ENCODE measurements at regions not wholly inside any gene's neighbourhood (a gene's known extent, or its start where the extent isn't known, plus 50 kb on each side); places are given as distances from the start of the nearest gene placed in this dataset.

DNA sequence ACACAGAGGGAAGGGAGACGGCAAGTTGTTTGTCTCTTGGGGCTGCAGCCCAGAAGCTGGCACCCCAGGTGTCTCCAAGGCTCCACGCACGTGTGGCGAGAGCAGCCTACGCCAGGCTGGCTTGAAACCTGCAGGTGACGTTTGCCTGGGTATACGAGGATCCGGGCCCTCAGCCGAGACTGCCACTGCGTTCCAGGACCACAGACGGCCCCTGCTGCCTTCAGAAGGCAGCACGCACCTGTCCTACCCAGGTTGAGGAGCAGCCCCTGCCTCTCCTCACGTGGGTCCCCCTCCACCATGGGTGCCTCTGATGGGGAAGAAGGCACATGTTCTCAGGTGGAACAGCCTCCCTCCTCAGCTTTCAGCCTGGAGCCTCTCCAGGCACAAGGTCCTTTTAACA is 75.3 kb upstream of the PRR20G start:
- Histone ChIP-seq H3K4me3 (ENCODE audit: low read depth, low read length) (no peak overlapping the region), H3K9me3 (ENCODE audit: severe bottlenecking) (no peaks in the 10 kb centered on the region), H3K27me3 (ENCODE audit: insufficient read depth, low read depth, severe bottlenecking) (no peaks in the 10 kb centered on the region), H3K36me3 (no peaks in the 10 kb centered on the region), H3K27ac (no peak overlapping the region)
- no peak for DNase-seq
- TF ChIP-seq, protein P1, sequence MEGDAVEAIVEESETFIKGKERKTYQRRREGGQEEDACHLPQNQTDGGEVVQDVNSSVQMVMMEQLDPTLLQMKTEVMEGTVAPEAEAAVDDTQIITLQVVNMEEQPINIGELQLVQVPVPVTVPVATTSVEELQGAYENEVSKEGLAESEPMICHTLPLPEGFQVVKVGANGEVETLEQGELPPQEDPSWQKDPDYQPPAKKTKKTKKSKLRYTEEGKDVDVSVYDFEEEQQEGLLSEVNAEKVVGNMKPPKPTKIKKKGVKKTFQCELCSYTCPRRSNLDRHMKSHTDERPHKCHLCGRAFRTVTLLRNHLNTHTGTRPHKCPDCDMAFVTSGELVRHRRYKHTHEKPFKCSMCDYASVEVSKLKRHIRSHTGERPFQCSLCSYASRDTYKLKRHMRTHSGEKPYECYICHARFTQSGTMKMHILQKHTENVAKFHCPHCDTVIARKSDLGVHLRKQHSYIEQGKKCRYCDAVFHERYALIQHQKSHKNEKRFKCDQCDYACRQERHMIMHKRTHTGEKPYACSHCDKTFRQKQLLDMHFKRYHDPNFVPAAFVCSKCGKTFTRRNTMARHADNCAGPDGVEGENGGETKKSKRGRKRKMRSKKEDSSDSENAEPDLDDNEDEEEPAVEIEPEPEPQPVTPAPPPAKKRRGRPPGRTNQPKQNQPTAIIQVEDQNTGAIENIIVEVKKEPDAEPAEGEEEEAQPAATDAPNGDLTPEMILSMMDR (IDR thresholded peaks at IDR 0.05; ENCODE audit: low read depth, low read length) = no peak

- no peak overlapping the region for H3K27ac ChIP-seq
- peaks cover 15% of the 10 kb centered on the region for H3K9me3 ChIP-seq (ENCODE audit: severe bottlenecking)
- DNase-seq = no peak
Observed at GRCh38 chr3:127360647-127361046, 72.8 kb upstream of the PRR20G start.

GRCh38 chr3:127358641-127359040 is 70.8 kb upstream of the PRR20G start:
- no peak for DNase-seq
- TF ChIP-seq, protein P1 (IDR thresholded peaks at IDR 0.05; ENCODE audit: low read depth, low read length) = no peak
- no peak overlapping the region for H3K4me3 ChIP-seq (ENCODE audit: low read depth, low read length)

More at GRCh38 chr3:127360647-127361046, 72.8 kb upstream of the PRR20G start:
- H3K4me3 ChIP-seq (ENCODE audit: low read depth, low read length) = no peak overlapping the region
- TF ChIP-seq, protein P1 (IDR thresholded peaks at IDR 0.05; ENCODE audit: low read depth, low read length) = no peak
- H3K27me3 ChIP-seq (ENCODE audit: insufficient read depth, low read depth, severe bottlenecking) = no peaks in the 10 kb centered on the region
- no peaks in the 10 kb centered on the region for H3K36me3 ChIP-seq

GRCh38 chr3:127356381-127356780 is 68.5 kb upstream of the PRR20G start:
- Histone ChIP-seq H3K27ac (no peak overlapping the region), H3K4me3 (ENCODE audit: low read depth, low read length) (no peak overlapping the region), H3K9me3 (ENCODE audit: severe bottlenecking) (peaks cover 15% of the 10 kb centered on the region), H3K27me3 (ENCODE audit: insufficient read depth, low read depth, severe bottlenecking) (no peaks in the 10 kb centered on the region), H3K36me3 (no peaks in the 10 kb centered on the region)
- TF ChIP-seq, protein P1 (IDR thresholded peaks at IDR 0.05; ENCODE audit: low read depth, low read length) = no peak
- DNase-seq = no peak

More at GRCh38 chr3:127358641-127359040, 70.8 kb upstream of the PRR20G start:
- H3K36me3 ChIP-seq = no peaks in the 10 kb centered on the region
- no peaks in the 10 kb centered on the region for H3K27me3 ChIP-seq (ENCODE audit: insufficient read depth, low read depth, severe bottlenecking)
- no peak overlapping the region for H3K27ac ChIP-seq
- peaks cover 15% of the 10 kb centered on the region for H3K9me3 ChIP-seq (ENCODE audit: severe bottlenecking)

DNA sequence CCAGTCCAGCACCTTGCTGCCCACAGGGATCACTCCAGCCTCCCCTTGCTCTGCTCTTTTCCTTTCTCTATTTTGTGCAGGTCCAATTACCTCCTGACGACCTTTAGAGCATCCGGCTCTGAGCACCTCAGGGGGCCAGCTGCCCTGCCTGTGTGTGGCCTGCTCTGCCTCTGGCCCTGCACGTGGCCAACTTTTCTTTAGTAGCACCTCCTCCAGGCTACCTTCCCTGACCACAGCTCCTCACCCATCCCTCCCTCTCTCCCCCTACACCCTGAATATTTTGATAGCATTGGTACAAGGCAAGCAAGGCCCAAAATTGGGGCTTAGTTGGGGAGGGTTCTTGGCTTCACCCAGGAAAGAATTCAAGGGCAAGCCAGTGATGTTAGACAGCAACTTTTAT is 66.9 kb upstream of the PRR20G start:
- TF ChIP-seq, protein P1 (IDR thresholded peaks at IDR 0.05; ENCODE audit: low read depth, low read length) = no peak
- DNase-seq = no peak
- H3K36me3 ChIP-seq = no peaks in the 10 kb centered on the region
- peaks cover 15% of the 10 kb centered on the region for H3K9me3 ChIP-seq (ENCODE audit: severe bottlenecking)
- no peak overlapping the region for H3K4me3 ChIP-seq (ENCODE audit: low read depth, low read length)
- no peaks in the 10 kb centered on the region for H3K27me3 ChIP-seq (ENCODE audit: insufficient read depth, low read depth, severe bottlenecking)
- H3K27ac ChIP-seq = no peak overlapping the region

GRCh38 chr3:127352612-127353011 is 64.8 kb upstream of the PRR20G start:
- no peaks in the 10 kb centered on the region for H3K36me3 ChIP-seq
- no peak overlapping the region for H3K27ac ChIP-seq
- TF ChIP-seq, protein P1 (IDR thresholded peaks at IDR 0.05; ENCODE audit: low read depth, low read length) = no peak
- peaks cover 15% of the 10 kb centered on the region for H3K9me3 ChIP-seq (ENCODE audit: severe bottlenecking)
- no peaks in the 10 kb centered on the region for H3K27me3 ChIP-seq (ENCODE audit: insufficient read depth, low read depth, severe bottlenecking)
- H3K4me3 ChIP-seq (ENCODE audit: low read depth, low read length) = no peak overlapping the region
- no peak for DNase-seq
